ENCODE measurements at regions not wholly inside any gene's neighbourhood (a gene's known extent, or its start where the extent isn't known, plus 50 kb on each side); places are given as distances from the start of the nearest gene placed in this dataset.

DNA sequence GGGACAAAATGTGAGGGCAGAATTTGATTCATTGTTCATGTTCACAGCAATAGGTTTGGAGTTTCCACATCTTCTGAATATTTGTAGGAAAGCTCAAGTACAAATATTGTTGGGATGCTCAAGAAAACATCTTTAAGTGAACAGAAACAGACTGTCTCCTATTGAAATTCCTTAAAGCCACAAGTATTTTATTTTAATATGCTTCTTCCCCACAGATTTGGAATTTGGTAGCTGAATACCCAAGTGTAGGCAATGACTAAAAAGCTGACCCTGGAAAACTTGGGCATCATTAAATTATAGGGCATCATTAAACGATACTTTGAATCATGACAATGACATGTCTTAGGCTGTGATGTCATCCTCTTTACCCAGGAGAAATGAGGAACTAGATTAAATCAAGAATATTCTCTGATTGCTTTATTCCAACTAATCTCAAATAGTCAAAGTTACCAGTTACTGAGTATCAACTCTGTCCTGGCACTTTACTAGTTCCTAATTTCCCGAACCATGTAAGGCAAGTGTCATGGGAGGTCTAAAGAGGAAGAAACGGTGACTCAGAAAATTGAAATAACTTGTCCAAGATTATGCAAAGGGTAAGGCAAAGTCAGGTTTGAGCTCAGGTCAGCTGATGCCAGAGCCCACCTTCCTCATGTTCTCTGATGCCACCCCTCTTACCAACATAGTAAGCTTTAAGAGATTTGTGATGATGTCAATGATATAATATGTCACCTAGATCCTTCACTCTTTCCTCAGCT is 223.1 kb upstream of the LEF1 start:
- no peak for DNase-seq (ENCODE audit: low read depth)
- TF ChIP-seq, protein P1, sequence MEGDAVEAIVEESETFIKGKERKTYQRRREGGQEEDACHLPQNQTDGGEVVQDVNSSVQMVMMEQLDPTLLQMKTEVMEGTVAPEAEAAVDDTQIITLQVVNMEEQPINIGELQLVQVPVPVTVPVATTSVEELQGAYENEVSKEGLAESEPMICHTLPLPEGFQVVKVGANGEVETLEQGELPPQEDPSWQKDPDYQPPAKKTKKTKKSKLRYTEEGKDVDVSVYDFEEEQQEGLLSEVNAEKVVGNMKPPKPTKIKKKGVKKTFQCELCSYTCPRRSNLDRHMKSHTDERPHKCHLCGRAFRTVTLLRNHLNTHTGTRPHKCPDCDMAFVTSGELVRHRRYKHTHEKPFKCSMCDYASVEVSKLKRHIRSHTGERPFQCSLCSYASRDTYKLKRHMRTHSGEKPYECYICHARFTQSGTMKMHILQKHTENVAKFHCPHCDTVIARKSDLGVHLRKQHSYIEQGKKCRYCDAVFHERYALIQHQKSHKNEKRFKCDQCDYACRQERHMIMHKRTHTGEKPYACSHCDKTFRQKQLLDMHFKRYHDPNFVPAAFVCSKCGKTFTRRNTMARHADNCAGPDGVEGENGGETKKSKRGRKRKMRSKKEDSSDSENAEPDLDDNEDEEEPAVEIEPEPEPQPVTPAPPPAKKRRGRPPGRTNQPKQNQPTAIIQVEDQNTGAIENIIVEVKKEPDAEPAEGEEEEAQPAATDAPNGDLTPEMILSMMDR (conservative IDR thresholded peaks at IDR 0.05; ENCODE audit: low read depth, low read length): no peak
- H3K4me3 ChIP-seq (ENCODE audit: low read depth, low read length): no peak overlapping the region

DNA sequence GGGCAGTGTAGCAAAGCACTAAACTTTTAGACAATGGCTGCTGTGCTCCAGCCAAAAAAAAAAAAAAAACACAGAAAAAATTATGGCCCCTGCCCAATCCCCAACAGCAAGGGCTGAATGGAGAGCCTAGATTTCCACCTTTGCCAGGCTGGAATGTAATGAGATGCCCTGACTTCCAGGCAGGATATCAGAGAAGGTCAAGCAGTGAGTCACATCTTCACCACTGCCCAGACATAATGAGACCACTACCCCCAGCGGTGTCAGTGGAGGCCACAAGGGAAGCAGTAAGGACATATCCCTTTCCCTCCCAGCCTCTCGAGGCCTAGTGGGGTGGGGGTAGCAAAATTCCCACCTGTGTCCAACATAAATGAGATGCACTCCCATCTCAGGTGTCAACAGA is 216.3 kb upstream of the LEF1 start:
- DNase-seq (ENCODE audit: low read depth): no peak
- no peak overlapping the region for H3K4me3 ChIP-seq (ENCODE audit: low read depth, low read length)
- TF ChIP-seq, protein P1 (conservative IDR thresholded peaks at IDR 0.05; ENCODE audit: low read depth, low read length): no peak

DNA sequence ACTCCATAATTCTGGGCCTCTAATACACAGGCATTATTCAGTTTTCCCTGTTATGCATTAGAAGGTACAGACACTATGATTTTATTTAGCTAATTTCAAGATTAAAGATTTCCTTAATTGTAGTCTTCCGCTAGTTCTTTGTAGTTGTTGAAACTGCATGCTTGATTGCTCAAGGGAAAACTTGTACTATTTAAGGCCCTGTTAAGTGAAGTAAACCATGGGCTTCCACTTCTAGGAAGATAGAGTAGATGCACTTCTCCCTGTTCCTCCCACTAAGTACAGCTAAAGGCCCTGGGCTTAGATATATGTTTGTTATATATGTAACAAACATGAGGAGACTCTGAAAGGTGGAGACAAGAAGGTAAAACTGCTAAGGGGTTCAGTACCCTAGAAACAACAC is 215.8 kb upstream of the LEF1 start:
- H3K4me3 ChIP-seq (ENCODE audit: low read depth, low read length): no peak overlapping the region
- TF ChIP-seq, protein P1 (conservative IDR thresholded peaks at IDR 0.05; ENCODE audit: low read depth, low read length): no peak
- no peak for DNase-seq (ENCODE audit: low read depth)

DNA sequence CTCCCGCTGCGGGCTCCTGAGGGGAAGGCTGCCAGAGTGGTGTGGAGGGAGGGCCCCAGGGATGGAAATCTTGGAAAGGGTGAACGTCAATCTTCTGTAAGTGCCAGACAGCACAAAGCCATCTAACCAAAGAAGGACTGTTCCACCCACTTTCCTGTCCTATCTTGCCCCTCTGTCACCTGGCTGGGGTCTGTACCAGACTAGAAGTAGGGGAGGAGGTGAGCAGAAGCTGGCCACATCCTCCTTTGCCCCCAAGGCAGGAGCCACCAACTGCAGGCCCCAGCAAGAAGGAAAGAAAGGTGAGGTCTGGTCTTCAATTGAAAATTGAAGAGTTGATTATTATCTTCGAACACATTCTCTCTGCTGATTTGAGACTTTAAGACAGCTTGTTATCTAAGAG is 214.4 kb upstream of the LEF1 start:
- TF ChIP-seq, protein P1 (conservative IDR thresholded peaks at IDR 0.05; ENCODE audit: low read depth, low read length): no peak
- DNase-seq (ENCODE audit: low read depth): no peak
- H3K4me3 ChIP-seq (ENCODE audit: low read depth, low read length): no peak overlapping the region

DNA sequence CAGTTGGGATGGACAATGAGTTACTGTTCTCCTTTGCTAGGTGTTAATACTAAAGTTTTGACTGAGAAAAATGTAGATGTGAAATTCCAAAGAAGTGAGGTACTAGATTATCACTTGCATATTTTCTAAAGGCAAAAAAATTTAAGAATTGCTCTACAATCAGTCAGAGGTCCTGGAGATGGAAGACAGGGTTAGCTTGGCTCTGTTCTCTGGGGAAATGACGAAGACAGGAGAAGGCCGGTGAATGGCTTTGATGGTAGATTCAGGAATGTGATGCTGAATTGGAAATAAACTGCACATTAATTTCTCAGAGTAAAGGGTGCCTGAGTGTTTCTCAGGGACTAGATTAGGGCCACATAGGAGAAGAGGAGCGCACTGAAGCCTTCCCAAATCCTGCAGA is 214.0 kb upstream of the LEF1 start:
- TF ChIP-seq, protein P1 (conservative IDR thresholded peaks at IDR 0.05; ENCODE audit: low read depth, low read length): no peak
- DNase-seq (ENCODE audit: low read depth): no peak
- H3K4me3 ChIP-seq (ENCODE audit: low read depth, low read length): no peak overlapping the region

DNA sequence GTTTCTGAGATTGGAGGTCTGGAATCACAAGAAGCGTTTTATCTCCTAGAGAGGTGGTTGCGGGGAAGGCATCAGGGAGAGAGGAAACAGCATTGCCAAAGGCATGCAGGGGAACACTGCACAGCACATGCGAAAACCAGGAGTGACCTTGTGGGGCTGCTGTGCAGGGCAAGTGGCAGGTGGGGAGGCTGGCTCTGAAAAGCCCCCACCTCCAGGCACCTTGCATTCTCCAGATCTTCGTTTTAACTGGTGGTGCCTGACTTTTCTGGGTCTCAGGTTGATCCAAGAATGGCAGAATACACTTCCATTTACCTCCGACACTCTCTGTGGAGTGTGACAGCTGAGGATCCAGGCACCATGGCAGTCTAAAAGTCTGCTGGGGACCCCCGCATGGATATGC is 209.4 kb upstream of the LEF1 start:
- H3K4me3 ChIP-seq (ENCODE audit: low read depth, low read length): no peak overlapping the region
- TF ChIP-seq, protein P1 (conservative IDR thresholded peaks at IDR 0.05; ENCODE audit: low read depth, low read length): no peak
- no peak for DNase-seq (ENCODE audit: low read depth)

DNA sequence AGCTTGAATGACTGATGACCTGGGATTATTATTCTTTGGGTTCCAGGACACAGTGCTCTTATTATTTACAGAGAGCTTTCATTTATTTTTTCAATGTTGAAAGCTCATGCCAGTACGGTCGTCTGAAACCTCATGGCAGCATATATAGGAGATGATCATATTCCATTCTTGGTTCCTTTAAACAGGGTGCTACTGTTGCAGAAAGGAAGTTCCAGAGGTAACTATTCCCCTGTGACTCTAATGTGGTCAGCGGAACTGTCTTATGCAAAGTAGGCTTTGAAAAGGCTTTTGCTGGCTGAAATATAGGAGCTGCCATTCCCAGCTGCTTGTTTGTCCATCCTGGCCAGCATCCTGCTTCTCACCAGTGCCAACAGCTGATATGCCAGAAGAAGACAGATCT is 208.3 kb upstream of the LEF1 start:
- H3K4me3 ChIP-seq (ENCODE audit: low read depth, low read length): no peak overlapping the region
- TF ChIP-seq, protein P1 (conservative IDR thresholded peaks at IDR 0.05; ENCODE audit: low read depth, low read length): no peak
- DNase-seq (ENCODE audit: low read depth): no peak
